ENCODE measurements at regions not wholly inside any gene's neighbourhood (a gene's known extent, or its start where the extent isn't known, plus 50 kb on each side); places are given as distances from the start of the nearest gene placed in this dataset.

- TF ChIP-seq RFX5 (IDR thresholded peaks at IDR 0.05) (no peak), HOXA7 (CRISPR knock-in tag; IDR thresholded peaks at IDR 0.05) (no peak), POLR2A (IDR thresholded peaks at IDR 0.05; ENCODE audit: low read length) (no peak), CTCF (IDR thresholded peaks at IDR 0.05) (no peak), EP300 (IDR thresholded peaks at IDR 0.05) (no peak), BCL3 (IDR thresholded peaks at IDR 0.05) (no peak), HMGXB4 (CRISPR knock-in tag; IDR thresholded peaks at IDR 0.05; ENCODE audit: borderline replicate concordance) (no peak), FOSL2 (IDR thresholded peaks at IDR 0.05) (no peak), FOSL2 (CRISPR knock-in tag; IDR thresholded peaks at IDR 0.05) (no peak), RAD21 (conservative IDR thresholded peaks at IDR 0.05 in 1 of 2, IDR thresholded peaks at IDR 0.05 in 1 of 2) (no peak)
Observed at GRCh38 chr13:87426742-87427141, 244.4 kb upstream of the SLITRK5 start.
